Heart left ventricle (tissue), 13 donors: ENCODE measurements at regions not wholly inside any gene's neighbourhood (a gene's known extent, or its start where the extent isn't known, plus 50 kb on each side); places are given as distances from the start of the nearest gene placed in this dataset.

Experiments used
- POLR2A ChIP-seq, 2 donors: fragments of 450-650 bp; IDR thresholded peaks; one replicate each; pipeline ENCODE4 v1.6.1; 2017; ENCODE audit warnings: antibody characterized with exemption in 2 of 2, mild to moderate bottlenecking in 2 of 2, moderate library complexity in 2 of 2
- TF ChIP-seq, protein P1 (sequence below), 12 donors: fragments of 200-600 bp; sonication (generic) in 4 of 12; IDR thresholded peaks; one replicate each; pipeline versions ENCODE4 v1.5.0 to v1.8.0; 2018 to 2022; ENCODE audit warnings: antibody characterized with exemption in 12 of 12, mild to moderate bottlenecking in 5 of 12
- donor health status: ischemic (EF 13 %, LVEDD 7.1; RV severe dilation, severe dysfunction).
- donor health status: DM: no; HTN: yes; CAD: no.
- donor health status: DM: no; HTN: no; CAD: no.
- donor health status: ischemic (EF 25% LVEDD 6.9; RV normal size, moderate dysfunction).
- donor health status: ischemic (EF 25% LVEDD 5.7; RV mildly dilated, moderate dysfunction).
- donor health status: ischemic (EF 35%, LVEDD 5.7; RV mildly dilated, moderate dysfunction).
- donor health status: nonischemic (EF 11% LVEDD 7.7; RV severe dilation, severe dysfunction).
- donor health status: DM: yes; HTN: yes; CAD: no.
- donor health status: PGD.
- donor health status: ischemic (EF 29% LVEDD 5.4; RV normal size, mild dysfunction).
- donor health status: nonischemic (EF 23%, LVEDD 6.1; RV moderate dilation, normal function).

DNA sequence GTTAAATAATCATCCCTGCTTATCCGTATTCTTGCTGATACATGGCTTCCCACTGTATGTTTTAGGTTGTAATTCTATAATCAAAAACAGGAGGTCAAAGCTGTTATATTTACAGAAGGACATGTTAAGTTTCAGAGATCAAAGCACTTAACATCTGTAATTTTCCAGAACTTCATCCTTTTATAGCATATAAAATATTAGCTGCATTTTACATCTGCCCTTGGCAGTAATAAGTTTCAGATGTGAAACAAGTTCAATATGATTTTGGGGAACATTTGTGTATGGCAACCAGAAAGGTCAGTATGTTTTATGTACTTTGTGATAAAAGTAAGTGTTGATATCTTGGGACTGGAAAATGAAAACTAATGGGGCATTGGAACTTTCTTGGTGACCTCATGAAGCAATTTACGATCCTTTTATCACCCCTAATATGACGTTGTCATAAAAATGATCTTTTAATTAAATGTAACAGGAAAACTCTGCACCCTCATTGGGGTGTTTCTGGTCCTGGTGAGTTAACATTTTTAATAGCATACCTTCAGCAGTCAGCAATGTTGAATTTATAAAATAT is 449.6 kb downstream of the GPATCH2 start:
- TF ChIP-seq, protein P1, sequence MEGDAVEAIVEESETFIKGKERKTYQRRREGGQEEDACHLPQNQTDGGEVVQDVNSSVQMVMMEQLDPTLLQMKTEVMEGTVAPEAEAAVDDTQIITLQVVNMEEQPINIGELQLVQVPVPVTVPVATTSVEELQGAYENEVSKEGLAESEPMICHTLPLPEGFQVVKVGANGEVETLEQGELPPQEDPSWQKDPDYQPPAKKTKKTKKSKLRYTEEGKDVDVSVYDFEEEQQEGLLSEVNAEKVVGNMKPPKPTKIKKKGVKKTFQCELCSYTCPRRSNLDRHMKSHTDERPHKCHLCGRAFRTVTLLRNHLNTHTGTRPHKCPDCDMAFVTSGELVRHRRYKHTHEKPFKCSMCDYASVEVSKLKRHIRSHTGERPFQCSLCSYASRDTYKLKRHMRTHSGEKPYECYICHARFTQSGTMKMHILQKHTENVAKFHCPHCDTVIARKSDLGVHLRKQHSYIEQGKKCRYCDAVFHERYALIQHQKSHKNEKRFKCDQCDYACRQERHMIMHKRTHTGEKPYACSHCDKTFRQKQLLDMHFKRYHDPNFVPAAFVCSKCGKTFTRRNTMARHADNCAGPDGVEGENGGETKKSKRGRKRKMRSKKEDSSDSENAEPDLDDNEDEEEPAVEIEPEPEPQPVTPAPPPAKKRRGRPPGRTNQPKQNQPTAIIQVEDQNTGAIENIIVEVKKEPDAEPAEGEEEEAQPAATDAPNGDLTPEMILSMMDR (IDR thresholded peaks at IDR 0.05) = no peak
- TF ChIP-seq POLR2A (IDR thresholded peaks at IDR 0.05) = no peak
